ENCODE measurements at regions not wholly inside any gene's neighbourhood (a gene's known extent, or its start where the extent isn't known, plus 50 kb on each side); places are given as distances from the start of the nearest gene placed in this dataset.

GRCh38 chr10:106348933-106349332, 815.6 kb downstream of the SORCS1 start:
- TF ChIP-seq POLR2AphosphoS5 (IDR thresholded peaks at IDR 0.05): no peak
- no peak for TF ChIP-seq CTCF (IDR thresholded peaks at IDR 0.05)
- TF ChIP-seq POLR2A (IDR thresholded peaks at IDR 0.05): no peak
- no peak for TF ChIP-seq EP300 (IDR thresholded peaks at IDR 0.05)
